H1 (cell line): ENCODE measurements at regions not wholly inside any gene's neighbourhood (a gene's known extent, or its start where the extent isn't known, plus 50 kb on each side); places are given as distances from the start of the nearest gene placed in this dataset.

Experiments used
- CTCF ChIA-PET: fragments of 300-600 bp; sonication (Branson Sonifier 250); formaldehyde crosslinking; loops from one replicate; lab custom pipeline; 2021; ENCODE audit not compliant: partially characterized antibody; lab: Charles Lee
- POLR2A ChIA-PET: fragments of 300-600 bp; sonication (Branson Sonifier 250); formaldehyde crosslinking; loops from one replicate; lab custom pipeline; 2021; ENCODE audit warnings: inconsistent platforms; ENCODE audit not compliant: partially characterized antibody; lab: Charles Lee
- DNase-seq, 2 experiments: peaks; one replicate each; pipeline versions ENCODE4 v3.0.0 to v3.0.0-alpha.2; 2010 to 2022; ENCODE audit warnings: low spot score in 2 of 2, low read depth in 1 of 2, mixed read lengths in 1 of 2
- FAIRE-seq: peaks from 2 replicates; lab custom pipeline; 2011; peaks lifted over from hg19 to GRCh38; lab: Jason Lieb, UNC
- H2AFZ ChIP-seq: 2 replicates; pipeline ENCODE4 v1.8.1; 2012; ENCODE audit warnings: low read length, inconsistent platforms
- H2AK5ac ChIP-seq: 2 replicates; pipeline ENCODE4 v1.6.1; 2013; ENCODE audit warnings: low read depth, low read length
- H2BK120ac ChIP-seq: replicated peaks from 2 replicates; pipeline ENCODE3; 2013; ENCODE audit warnings: low read depth, low read length, inconsistent platforms
- H2BK12ac ChIP-seq: 2 replicates; pipeline ENCODE4 v1.6.1; 2013; ENCODE audit warnings: low read depth, low read length
- H2BK15ac ChIP-seq: 2 replicates; pipeline ENCODE4 v1.6.1; 2013; ENCODE audit warnings: low read length
- H2BK20ac ChIP-seq: 2 replicates; pipeline ENCODE4 v1.6.1; 2013; ENCODE audit warnings: low read length
- H2BK5ac ChIP-seq: 2 replicates; pipeline ENCODE4 v1.6.1; 2013; ENCODE audit warnings: low read depth, low read length
- H3K14ac ChIP-seq: 2 replicates; pipeline ENCODE4 v1.6.1; 2013; ENCODE audit warnings: inconsistent platforms; ENCODE audit not compliant: insufficient read length
- H3K18ac ChIP-seq: 2 replicates; pipeline ENCODE4 v1.6.1; 2013; ENCODE audit warnings: low read length; ENCODE audit errors: extremely low read depth
- H3K23ac ChIP-seq: 2 replicates; pipeline ENCODE4 v1.6.1; 2013; ENCODE audit warnings: inconsistent platforms; ENCODE audit not compliant: insufficient read length
- H3K23me2 ChIP-seq: 2 replicates; pipeline ENCODE4 v1.6.1; 2013; ENCODE audit warnings: low read depth, low read length
- H3K27ac ChIP-seq: 2 replicates; pipeline ENCODE4 v1.6.1; 2011; ENCODE audit warnings: low read depth, low read length, inconsistent platforms
- H3K27me3 ChIP-seq, 4 experiments: replicated peaks in 1 of 4; 1 replicate in 1 of 4; 2 replicates in 3 of 4; pipeline versions ENCODE4 v1.6.1 to v1.8.1; 2011 to 2013; ENCODE audit warnings: low read length in 3 of 4, mild to moderate bottlenecking in 3 of 4, inconsistent platforms in 2 of 4, mixed read lengths in 2 of 4, moderate library complexity in 1 of 4; ENCODE audit not compliant: control insufficient read depth in 3 of 4, insufficient read depth in 3 of 4; ENCODE audit errors: extremely low read depth in 1 of 4
- H3K36me3 ChIP-seq, 4 experiments: 2 replicates each; pipeline versions ENCODE4 v1.6.1 to v1.8.1; 2011 to 2013; ENCODE audit warnings: mild to moderate bottlenecking in 4 of 4, low read length in 3 of 4, moderate library complexity in 2 of 4, control low read depth in 1 of 4, inconsistent platforms in 1 of 4; ENCODE audit not compliant: insufficient read depth in 4 of 4, control insufficient read depth in 2 of 4
- H3K4ac ChIP-seq: replicated peaks from 2 replicates; pipeline ENCODE3; 2013; ENCODE audit warnings: low read length, low read depth, mixed read lengths, inconsistent platforms; ENCODE audit not compliant: insufficient read length
- H3K4me1 ChIP-seq, 4 experiments: replicated peaks in 1 of 4; 1 replicate in 1 of 4; 2 replicates in 3 of 4; pipeline versions ENCODE4 v1.6.1 to v1.8.1; 2011 to 2013; ENCODE audit warnings: low read length in 3 of 4, inconsistent platforms in 2 of 4, mixed read lengths in 1 of 4; ENCODE audit not compliant: insufficient read depth in 4 of 4, control insufficient read depth in 3 of 4
- H3K4me2 ChIP-seq, 2 experiments: 2 replicates each; pipeline versions ENCODE4 v1.6.1 to v1.8.1; 2011 to 2013; ENCODE audit warnings: low read depth in 2 of 2, low read length in 2 of 2, control low read depth in 1 of 2, inconsistent platforms in 1 of 2, mild to moderate bottlenecking in 1 of 2; ENCODE audit not compliant: insufficient read depth in 1 of 2
- H3K4me3 ChIP-seq, 4 experiments: fragments of 200-600, 300-600 bp in 1 of 4; sonication (generic), shearing (Covaris generic), sonication (Bioruptor Twin) in 1 of 4; 2 replicates each; pipeline versions ENCODE4 v1.5.1 to v1.8.1; 2011 to 2016; ENCODE audit warnings: low read length in 4 of 4, low read depth in 3 of 4, control low read depth in 2 of 4, inconsistent platforms in 2 of 4, mild to moderate bottlenecking in 2 of 4, mixed read lengths in 1 of 4, moderate library complexity in 1 of 4; ENCODE audit not compliant: insufficient read depth in 2 of 4; ENCODE audit errors: extremely low read depth in 1 of 4
- H3K56ac ChIP-seq: replicated peaks from 2 replicates; pipeline ENCODE3; 2013; ENCODE audit warnings: low read depth, mild to moderate bottlenecking, mixed read lengths, low read length, inconsistent platforms; ENCODE audit not compliant: insufficient read length
- H3K79me1 ChIP-seq: 2 replicates; pipeline ENCODE4 v1.6.1; 2013; ENCODE audit warnings: low read depth, low read length, control low read depth
- H3K79me2 ChIP-seq, 2 experiments: 2 replicates each; pipeline versions ENCODE4 v1.6.1 to v1.8.1; 2012 to 2013; ENCODE audit warnings: low read length in 2 of 2, mild to moderate bottlenecking in 2 of 2, inconsistent platforms in 1 of 2; ENCODE audit not compliant: insufficient read depth in 2 of 2, control insufficient read depth in 1 of 2
- H3K9ac ChIP-seq, 4 experiments: replicated peaks in 1 of 4; 1 replicate in 1 of 4; 2 replicates in 3 of 4; pipeline versions ENCODE4 v1.6.1 to v1.8.1; 2011 to 2013; ENCODE audit warnings: low read depth in 3 of 4, low read length in 3 of 4, control low read depth in 2 of 4, mild to moderate bottlenecking in 2 of 4, moderate library complexity in 2 of 4, inconsistent platforms in 1 of 4; ENCODE audit errors: extremely low read depth in 1 of 4
- H3K9me3 ChIP-seq, 2 experiments: 2 replicates each; pipeline versions ENCODE4 v1.6.1 to v1.8.1; 2012 to 2013; ENCODE audit warnings: mild to moderate bottlenecking in 2 of 2, moderate library complexity in 2 of 2, control low read depth in 1 of 2, inconsistent platforms in 1 of 2, low read depth in 1 of 2, low read length in 1 of 2, mixed read lengths in 1 of 2; ENCODE audit not compliant: insufficient read depth in 2 of 2
- H4K20me1 ChIP-seq, 2 experiments: replicated peaks in 1 of 2; 2 replicates each; pipeline versions ENCODE3 to v1.8.1; 2011 to 2013; ENCODE audit warnings: inconsistent platforms in 2 of 2, low read length in 2 of 2, mild to moderate bottlenecking in 1 of 2; ENCODE audit not compliant: insufficient read depth in 2 of 2, control insufficient read depth in 1 of 2
- H4K5ac ChIP-seq: 2 replicates; pipeline ENCODE4 v1.6.1; 2013; ENCODE audit warnings: low read length, low read depth, mixed read lengths, inconsistent platforms; ENCODE audit not compliant: insufficient read length
- H4K8ac ChIP-seq: 2 replicates; pipeline ENCODE4 v1.8.0; 2013; ENCODE audit warnings: mild to moderate bottlenecking, moderate library complexity, low read length, inconsistent platforms; ENCODE audit not compliant: insufficient read depth; ENCODE audit errors: extremely low read depth
- H4K91ac ChIP-seq: replicated peaks from 2 replicates; pipeline ENCODE3; 2013; ENCODE audit warnings: low read length, mixed read lengths, inconsistent platforms; ENCODE audit not compliant: insufficient read length
- CBX8 ChIP-seq: fragments of 300-800, 300-1000 bp; sonication (generic); IDR thresholded peaks from 2 replicates; pipeline ENCODE4 v1.7.1; 2016; ENCODE audit warnings: low read depth, low read length, borderline replicate concordance
- MAFK ChIP-seq: IDR thresholded peaks from 2 replicates; pipeline ENCODE4 v1.6.1; 2012; ENCODE audit warnings: low read depth, mild to moderate bottlenecking, improper control_type of control experiment, low read length
- POLR2A ChIP-seq, 2 experiments: IDR thresholded peaks; 1 replicate in 1 of 2; 2 replicates in 1 of 2; pipeline ENCODE4 v1.6.1; 2011; ENCODE audit warnings: low read depth in 2 of 2, low read length in 2 of 2, mild to moderate bottlenecking in 2 of 2; ENCODE audit errors: control extremely low read depth in 1 of 2
- POLR2AphosphoS5 ChIP-seq: IDR thresholded peaks from 2 replicates; pipeline ENCODE4 v1.6.1; 2011; ENCODE audit warnings: low read depth, low read length
- RFX5 ChIP-seq: IDR thresholded peaks from 2 replicates; pipeline ENCODE4 v1.6.1; 2011; ENCODE audit warnings: low read depth, low read length, improper control_type of control experiment, borderline replicate concordance
- SP1 ChIP-seq: IDR thresholded peaks from 2 replicates; pipeline ENCODE4 v1.6.1; 2011; ENCODE audit warnings: low read depth, low read length
- WGBS, 2 experiments: shearing (Covaris generic) in 1 of 2; methylation state at CpG; one replicate each; pipeline versions ENCODE4 v1.1.6 to v1.1.7; 2013 to 2015; ENCODE audit warnings: low lambda C conversion rate in 2 of 2, mixed read lengths in 2 of 2, inconsistent platforms in 1 of 2, low coverage in 1 of 2, missing lambda C conversion rate in 1 of 2; ENCODE audit not compliant: insufficient replicate concordance in 2 of 2, insufficient coverage in 1 of 2, insufficient read length in 1 of 2; ENCODE audit errors: extremely low coverage in 1 of 2, missing lambda C conversion rate in 1 of 2; 5-methylcytosine and 5-hydroxymethylcytosine counted together
- TF ChIP-seq, protein P1 (sequence below): IDR thresholded peaks from 2 replicates; pipeline ENCODE4 v1.6.1; 2012; ENCODE audit warnings: inconsistent platforms

DNA sequence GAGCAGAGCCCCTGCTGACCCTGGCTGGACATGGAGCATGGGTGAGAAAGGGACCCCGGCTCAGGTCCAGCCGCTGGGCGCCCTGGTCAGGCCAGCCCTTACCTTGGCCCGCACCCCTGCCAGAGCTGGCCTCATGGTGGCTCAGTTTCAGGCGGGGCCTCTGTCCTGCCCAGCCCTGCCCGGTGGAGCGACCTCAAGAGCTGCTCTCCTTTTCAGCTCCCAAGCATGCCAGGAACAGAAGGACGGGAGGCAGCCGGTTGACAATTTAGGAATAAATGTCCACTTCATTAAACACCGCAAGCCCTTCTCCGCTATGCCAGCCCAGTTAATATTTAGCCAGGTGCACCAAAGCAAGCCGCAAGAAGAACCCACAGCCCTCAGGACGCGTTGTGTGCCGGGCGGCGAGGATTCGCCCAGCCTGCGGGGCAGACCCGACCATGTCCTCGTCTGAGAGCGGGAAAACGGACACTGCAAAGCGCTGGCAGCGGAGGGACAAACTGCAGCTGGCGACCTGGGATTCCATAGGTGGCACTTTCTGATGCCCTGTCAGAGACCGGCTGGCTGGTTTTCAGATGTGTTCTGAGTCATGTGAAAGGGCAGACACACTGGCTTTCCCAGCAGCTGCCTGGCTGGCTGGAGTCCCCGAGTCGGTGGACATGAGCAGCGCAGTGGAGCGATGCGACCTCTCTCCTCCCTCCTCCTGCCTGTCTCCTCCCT is 221.9 kb downstream of the TTLL2 start:
- Histone ChIP-seq H3K18ac (no peak overlapping the region), H3K23ac (no peak overlapping the region), H2BK20ac (no peak overlapping the region), H3K79me1 (no peaks in the 10 kb centered on the region), H4K8ac (no peak overlapping the region), H4K5ac (no peak overlapping the region), H2BK120ac (no peak overlapping the region), H4K91ac (no peak overlapping the region), H3K4me1 (no peaks in the 10 kb centered on the region; a peak in 1 of 7 replicates), H2AFZ (no peak overlapping the region), H3K27ac (no peak overlapping the region), H3K36me3 (no peaks in the 10 kb centered on the region), H3K14ac (no peak overlapping the region), H3K4me2 (no peak overlapping the region), H4K20me1 (no peaks in the 10 kb centered on the region), H2BK5ac (no peak overlapping the region), H3K27me3 (no peaks in the 10 kb centered on the region), H3K9ac (no peak overlapping the region), H3K4me3 (no peak overlapping the region), H3K79me2 (no peaks in the 10 kb centered on the region), H3K56ac (no peak overlapping the region), H3K23me2 (no peaks in the 10 kb centered on the region; the same call in 1 of the 2 replicates), H3K9me3 (no peaks in the 10 kb centered on the region), H2BK15ac (no peak overlapping the region; the same call in 1 of the 2 replicates), H2BK12ac (no peak overlapping the region; the same call in 1 of the 2 replicates), H3K4ac (no peak overlapping the region), H2AK5ac (no peak overlapping the region)
- FAIRE-seq = no peak
- no peak for DNase-seq
- ChIA-PET POLR2A (no interaction called here), CTCF (no interaction called here)
- TF ChIP-seq RFX5 = no peak
- TF ChIP-seq, protein P1, sequence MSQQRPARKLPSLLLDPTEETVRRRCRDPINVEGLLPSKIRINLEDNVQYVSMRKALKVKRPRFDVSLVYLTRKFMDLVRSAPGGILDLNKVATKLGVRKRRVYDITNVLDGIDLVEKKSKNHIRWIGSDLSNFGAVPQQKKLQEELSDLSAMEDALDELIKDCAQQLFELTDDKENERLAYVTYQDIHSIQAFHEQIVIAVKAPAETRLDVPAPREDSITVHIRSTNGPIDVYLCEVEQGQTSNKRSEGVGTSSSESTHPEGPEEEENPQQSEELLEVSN = peak; percentile 83
- TF ChIP-seq SP1 = no peak
- no peak for TF ChIP-seq POLR2A (IDR thresholded peaks at IDR 0.05; ENCODE audit: control extremely low read depth in 1 of 2, low read depth in 2 of 2, low read length in 2 of 2)
- no peak for TF ChIP-seq MAFK
- TF ChIP-seq POLR2AphosphoS5 = no peak
- no peak for TF ChIP-seq CBX8
- 90% methylated on average over 27 of the region's 32 CpGs; no CpG with 5 or more reads in 1 of the 2 experiments for WGBS, 2 experiments
